K562 (cell line): ENCODE measurements at regions not wholly inside any gene's neighbourhood (a gene's known extent, or its start where the extent isn't known, plus 50 kb on each side); places are given as distances from the start of the nearest gene placed in this dataset.

Experiments
- ATAC-seq: fragments of 200-7000 bp; cut with Tn5 transposase; 3 replicates; pipeline ENCODE4 v1.9.1; 2020; ENCODE audit warnings: moderate library complexity
- BruUV-seq: library from RNA; stranded (reverse); fragments of 400-500 nt; replicated peaks from 2 replicates; lab custom pipeline; 2021; lab: Mats Ljungman, UMichigan
- CTCF ChIA-PET: fragments of 300-600 bp; formaldehyde crosslinking; extraction: SDS; loops from one replicate; lab custom pipeline; 2021; ENCODE audit warnings: low intra/inter-chr PET ratio; lab: Yijun Ruan, JAX
- POLR2A ChIA-PET: fragments of 300-600, 350-650 bp; sonication (Branson Sonifier 250); formaldehyde crosslinking; extraction: SDS; loops from one replicate; lab custom pipeline; 2021; ENCODE audit warnings: antibody characterized with exemption, inconsistent platforms; lab: Yijun Ruan, JAX
- DNase-seq, 4 experiments: peaks; one replicate each; pipeline versions ENCODE4 v3.0.0 to v3.0.0-alpha.2; 2011 to 2018; ENCODE audit warnings: low spot score in 3 of 4, mixed read lengths in 3 of 4; ENCODE audit errors: extremely low read depth in 1 of 4
- FAIRE-seq: peaks from 2 replicates; lab custom pipeline; 2011; peaks lifted over from hg19 to GRCh38; lab: Jason Lieb, UNC
- H2AFZ ChIP-seq: 2 replicates; pipeline ENCODE4 v1.6.0; 2011; ENCODE audit warnings: low read depth, low read length, control low read depth, inconsistent platforms
- H3K27ac ChIP-seq: fragments of 200-600 bp; 3 replicates; pipeline ENCODE4 v1.8.0; 2011; ENCODE audit warnings: low read depth, mild to moderate bottlenecking, control low read depth, inconsistent platforms, low read length, moderate library complexity, mixed read lengths; ENCODE audit errors: extremely low read depth
- H3K27me3 ChIP-seq, 2 experiments: fragments of 300-600 bp in 1 of 2; 2 replicates in 1 of 2; 3 replicates in 1 of 2; pipeline versions ENCODE4 v1.6.0 to v1.8.0; 2011; ENCODE audit warnings: inconsistent platforms in 2 of 2, low read length in 2 of 2, mild to moderate bottlenecking in 1 of 2, mixed read lengths in 1 of 2, moderate library complexity in 1 of 2; ENCODE audit not compliant: control insufficient read depth in 2 of 2, insufficient read depth in 2 of 2
- H3K36me3 ChIP-seq: fragments of 300-600 bp; 3 replicates; pipeline ENCODE4 v1.8.0; 2011; ENCODE audit warnings: mild to moderate bottlenecking, low read length, inconsistent platforms; ENCODE audit not compliant: control insufficient read depth, insufficient read depth
- H3K4me1 ChIP-seq, 2 experiments: fragments of 200-600 bp in 1 of 2; replicated peaks in 1 of 2; 2 replicates in 1 of 2; 3 replicates in 1 of 2; pipeline versions ENCODE4 v1.5.1 to v1.8.0; 2011; ENCODE audit warnings: inconsistent platforms in 2 of 2, low read length in 2 of 2, mild to moderate bottlenecking in 1 of 2, mixed read lengths in 1 of 2, moderate library complexity in 1 of 2; ENCODE audit not compliant: control insufficient read depth in 2 of 2, insufficient read depth in 2 of 2
- H3K4me2 ChIP-seq: 2 replicates; pipeline ENCODE4 v1.6.1; 2011; ENCODE audit warnings: low read length, control low read depth, inconsistent platforms, mixed read lengths; ENCODE audit not compliant: insufficient read depth
- H3K4me3 ChIP-seq: fragments of 200-600 bp; sonication (generic), shearing (Covaris generic); 2 replicates; pipeline ENCODE4 v1.5.1; 2016; ENCODE audit warnings: control low read depth, inconsistent platforms
- H3K79me2 ChIP-seq: fragments of 200-600 bp; 3 replicates; pipeline ENCODE4 v1.8.0; 2011; ENCODE audit warnings: low read length, inconsistent platforms; ENCODE audit not compliant: control insufficient read depth, insufficient read depth
- H3K9ac ChIP-seq, 2 experiments: 2 replicates each; pipeline versions ENCODE4 v1.6.0 to v1.6.1; 2011; ENCODE audit warnings: low read depth in 2 of 2, low read length in 2 of 2, control low read depth in 1 of 2, inconsistent platforms in 1 of 2, mild to moderate bottlenecking in 1 of 2, mixed read lengths in 1 of 2; ENCODE audit not compliant: insufficient read depth in 1 of 2
- H3K9me1 ChIP-seq: one replicate; pipeline ENCODE4 v1.6.0; 2011; ENCODE audit warnings: inconsistent platforms, mild to moderate bottlenecking, low read length, moderate library complexity; ENCODE audit not compliant: control insufficient read depth, insufficient read depth
- H3K9me3 ChIP-seq: replicated peaks from 2 replicates; pipeline ENCODE4 v1.5.1; 2011; ENCODE audit warnings: low read depth, low read length, inconsistent platforms; ENCODE audit not compliant: control insufficient read depth, insufficient read depth
- H4K20me1 ChIP-seq: replicated peaks from 2 replicates; pipeline ENCODE4 v1.6.1; 2011; ENCODE audit warnings: low read length, inconsistent platforms, mixed read lengths; ENCODE audit not compliant: control insufficient read depth, insufficient read depth
- CCAR2 ChIP-seq: fragments of 200-400 bp; formaldehyde crosslinking; IDR thresholded peaks from 2 replicates; pipeline ENCODE4 v1.6.1; 2017; ENCODE audit warnings: mild to moderate bottlenecking, low read depth, low read length
- EHMT2 ChIP-seq: fragments of 450-650 bp; IDR thresholded peaks from 2 replicates; pipeline ENCODE4 v1.6.1; 2018; ENCODE audit warnings: antibody characterized with exemption
- MBD1 ChIP-seq: fragments of 250-450 bp; sonication (Bioruptor Pico); IDR thresholded peaks from 2 replicates; pipeline ENCODE4 v1.8.0; 2022; ENCODE audit warnings: inconsistent platforms
- NR4A1 ChIP-seq, 2 experiments: fragments of 250-450 bp in 1 of 2; fragments of 450-650 bp in 1 of 2; sonication (Bioruptor Pico) in 1 of 2; IDR thresholded peaks; 2 replicates each; pipeline versions ENCODE4 v1.4.0 to v1.6.1; 2016 to 2020; ENCODE audit warnings: mild to moderate bottlenecking in 2 of 2, missing compliant biosample characterization in 1 of 2, missing genetic modification characterization in 1 of 2, moderate library complexity in 1 of 2
- SNIP1 ChIP-seq: fragments of 450-650 bp; IDR thresholded peaks from 2 replicates; pipeline ENCODE4 v1.7.1; 2017; ENCODE audit warnings: low read depth, mild to moderate bottlenecking
- in situ Hi-C: fragments of 300-500 bp; cut with MboI; formaldehyde crosslinking; loops from 4 replicates; pipeline ENCODE4 v1.15.0; 2018; ENCODE audit warnings: inconsistent platforms, mixed read lengths
- intact Hi-C: fragments of 100-400 bp; cut with micrococcal nuclease; formaldehyde crosslinking; loops from 2 replicates; pipeline ENCODE4 v1.14.2; 2022
- TF ChIP-seq, protein P1 (sequence below): fragments of 250-450 bp; sonication (Bioruptor Pico); IDR thresholded peaks from 2 replicates; pipeline ENCODE4 v1.8.0; 2021; ENCODE audit warnings: mild to moderate bottlenecking, moderate library complexity

DNA sequence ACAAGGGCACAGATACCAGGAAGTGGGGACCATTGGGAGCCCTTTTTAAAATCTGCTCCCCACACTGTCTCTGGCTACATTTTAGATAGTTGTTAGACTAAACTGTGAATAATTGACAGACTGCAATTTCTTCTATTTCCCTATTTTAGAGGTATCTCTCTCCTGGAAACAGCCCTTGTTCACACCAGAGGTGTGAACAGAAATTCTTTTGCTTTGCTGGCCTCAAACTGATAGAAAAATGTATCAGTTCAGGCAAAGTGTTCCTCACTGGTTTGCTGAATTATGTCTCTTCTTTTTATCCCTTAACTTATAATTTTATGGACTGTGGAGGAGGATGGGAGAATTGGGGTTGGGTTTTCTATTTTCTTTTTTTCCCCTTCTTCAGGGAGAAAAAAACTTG is 513.2 kb upstream of the SULF2 start:
- no peaks in the 10 kb centered on the region; a peak in 1 of 5 replicates for H3K27me3 ChIP-seq
- H3K4me1 ChIP-seq: no peaks in the 10 kb centered on the region
- H3K79me2 ChIP-seq: no peaks in the 10 kb centered on the region
- H3K4me2 ChIP-seq: no peak overlapping the region
- H3K36me3 ChIP-seq: no peaks in the 10 kb centered on the region
- no peaks in the 10 kb centered on the region for H3K9me1 ChIP-seq
- H2AFZ ChIP-seq: no peak overlapping the region
- BruUV-seq: no TSS peak
- DNase-seq: no peak
- intact Hi-C loops: no loop called here
- TF ChIP-seq, protein P1, sequence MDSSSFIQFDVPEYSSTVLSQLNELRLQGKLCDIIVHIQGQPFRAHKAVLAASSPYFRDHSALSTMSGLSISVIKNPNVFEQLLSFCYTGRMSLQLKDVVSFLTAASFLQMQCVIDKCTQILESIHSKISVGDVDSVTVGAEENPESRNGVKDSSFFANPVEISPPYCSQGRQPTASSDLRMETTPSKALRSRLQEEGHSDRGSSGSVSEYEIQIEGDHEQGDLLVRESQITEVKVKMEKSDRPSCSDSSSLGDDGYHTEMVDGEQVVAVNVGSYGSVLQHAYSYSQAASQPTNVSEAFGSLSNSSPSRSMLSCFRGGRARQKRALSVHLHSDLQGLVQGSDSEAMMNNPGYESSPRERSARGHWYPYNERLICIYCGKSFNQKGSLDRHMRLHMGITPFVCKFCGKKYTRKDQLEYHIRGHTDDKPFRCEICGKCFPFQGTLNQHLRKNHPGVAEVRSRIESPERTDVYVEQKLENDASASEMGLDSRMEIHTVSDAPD: no peak
- no peak for TF ChIP-seq CCAR2
- TF ChIP-seq MBD1 (CRISPR knock-in tag): no peak
- no peak for TF ChIP-seq SNIP1
- TF ChIP-seq NR4A1 (CRISPR knock-in tag; IDR thresholded peaks at IDR 0.05): no peak
- no peak for TF ChIP-seq NR4A1 (tag; IDR thresholded peaks at IDR 0.05)
- TF ChIP-seq EHMT2: no peak
- TF ChIP-seq, all 486 proteins: peak for 0
- ATAC-seq (no peak), FAIRE-seq (no peak)
- Histone ChIP-seq H3K9ac (no peak overlapping the region), H3K27ac (no peak overlapping the region), H3K4me3 (no peak overlapping the region), H3K9me3 (no peaks in the 10 kb centered on the region), H4K20me1 (no peaks in the 10 kb centered on the region)
- CTCF ChIA-PET: no interaction called here
- in situ Hi-C loops: no loop called here
- POLR2A ChIA-PET: no interaction called here
